ENCODE measurements at regions not wholly inside any gene's neighbourhood (a gene's known extent, or its start where the extent isn't known, plus 50 kb on each side); places are given as distances from the start of the nearest gene placed in this dataset.

GRCh38 chr14:34372786-34373185 lies 89.3 kb downstream of the SPTSSA start:
- no peak for TF ChIP-seq CTCF (IDR thresholded peaks at IDR 0.05)
- TF ChIP-seq POLR2A (IDR thresholded peaks at IDR 0.05) = no peak
- TF ChIP-seq POLR2AphosphoS5 (IDR thresholded peaks at IDR 0.05) = no peak
- no peak for TF ChIP-seq EP300 (IDR thresholded peaks at IDR 0.05)
